ENCODE measurements at regions not wholly inside any gene's neighbourhood (a gene's known extent, or its start where the extent isn't known, plus 50 kb on each side); places are given as distances from the start of the nearest gene placed in this dataset.

- Histone ChIP-seq H3K9ac (ENCODE audit: extremely low read depth, insufficient read length, low read length) (no peak overlapping the region), H3K18ac (ENCODE audit: insufficient read length, low read depth, low read length) (no peak overlapping the region), H3K79me1 (ENCODE audit: insufficient read depth, low read depth, low read length, poor library complexity, severe bottlenecking) (no peaks in the 10 kb centered on the region), H2AK5ac (ENCODE audit: insufficient read length, low read length) (no peak overlapping the region), H3K14ac (ENCODE audit: insufficient read depth, low read length) (no peak overlapping the region), H2BK12ac (ENCODE audit: insufficient read length, low read depth, low read length) (no peak overlapping the region), H4K8ac (replicated peaks; ENCODE audit: insufficient read length, low read depth, low read length) (no peak overlapping the region), H2BK15ac (ENCODE audit: low read depth, low read length) (no peak overlapping the region), H3K9me3 (ENCODE audit: control insufficient read depth, low read depth, low read length) (no peaks in the 10 kb centered on the region), H2BK20ac (ENCODE audit: low read depth, low read length, poor library complexity, severe bottlenecking) (no peak overlapping the region), H3K4me2 (ENCODE audit: insufficient read depth, insufficient read length, low read length) (no peak overlapping the region), H2AFZ (ENCODE audit: low read length) (no peak overlapping the region), H3K79me2 (ENCODE audit: insufficient read depth, low read length) (no peaks in the 10 kb centered on the region), H3K4ac (ENCODE audit: low read depth, low read length) (no peak overlapping the region), H3K56ac (ENCODE audit: insufficient read length, low read depth, low read length) (no peak overlapping the region), H3K27ac (ENCODE audit: insufficient read length, low read depth, low read length) (no peak overlapping the region), H4K5ac (ENCODE audit: insufficient read length, low read depth, low read length) (no peak overlapping the region), H2BK5ac (ENCODE audit: insufficient read length, low read length) (no peak overlapping the region), H3K23me2 (ENCODE audit: insufficient read length, low read depth, low read length, poor library complexity, severe bottlenecking) (no peaks in the 10 kb centered on the region), H4K20me1 (ENCODE audit: control insufficient read depth, insufficient read depth, insufficient read length) (no peaks in the 10 kb centered on the region), H3K23ac (ENCODE audit: insufficient read length, low read depth, low read length) (no peak overlapping the region), H3K27me3 (ENCODE audit: insufficient read depth, low read length) (no peaks in the 10 kb centered on the region), H2BK120ac (ENCODE audit: low read depth, low read length, poor library complexity, severe bottlenecking) (no peak overlapping the region), H4K91ac (ENCODE audit: insufficient read length, low read depth, low read length) (no peak overlapping the region), H3T11ph (ENCODE audit: low read length) (no peak overlapping the region), H3K4me1 (ENCODE audit: insufficient read depth, low read length) (no peaks in the 10 kb centered on the region)
- H3K36me3 Mint-ChIP-seq (ENCODE audit: insufficient read depth in 1 of 3, low read depth in 3 of 3) = no peaks in the 10 kb centered on the region; a peak in 1 of 7 replicates
- H3K27me3 Mint-ChIP-seq (ENCODE audit: low read depth) = peaks cover 43% of the 10 kb centered on the region
- H3K9me3 Mint-ChIP-seq = no peaks in the 10 kb centered on the region
- no peak for TF ChIP-seq CTCF (conservative IDR thresholded peaks at IDR 0.05)
- no peak overlapping the region for H3K4me3 Mint-ChIP-seq
- no peaks in the 10 kb centered on the region; a peak in 2 of 4 replicates for H3K4me1 Mint-ChIP-seq
- no CpG with 5 or more reads among the region's 19 CpGs for WGBS (ENCODE audit: extremely low coverage, insufficient read length, low lambda C conversion rate)
- no peak for DNase-seq
- H3K27ac Mint-ChIP-seq = no peak overlapping the region
Measured at GRCh38 chr9:126754436-126755316, 50.2 kb upstream of the ZBTB43 start.
